ENCODE measurements at regions not wholly inside any gene's neighbourhood (a gene's known extent, or its start where the extent isn't known, plus 50 kb on each side); places are given as distances from the start of the nearest gene placed in this dataset.

DNA sequence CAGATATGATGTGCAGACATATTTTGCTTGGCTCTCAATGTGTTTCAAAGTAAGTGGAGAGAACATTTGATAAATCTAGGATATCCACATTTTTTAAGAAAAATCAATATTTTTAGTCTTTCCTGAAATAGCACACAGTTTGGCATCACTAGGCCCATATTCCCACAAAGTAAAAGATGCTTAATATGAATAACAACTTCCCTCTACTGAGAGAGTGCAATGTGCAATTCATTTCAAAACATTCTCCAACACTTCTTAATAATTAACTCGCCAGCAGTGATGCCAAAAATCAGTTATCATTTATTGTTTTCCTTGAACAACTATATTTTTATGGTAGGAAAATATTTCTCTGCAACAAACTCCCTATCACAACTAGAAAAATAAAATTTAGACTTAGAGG lies 800.2 kb upstream of the MBL2 start:
- TF ChIP-seq CTCF (IDR thresholded peaks at IDR 0.05) (no peak), POLR2A (IDR thresholded peaks at IDR 0.05) (no peak)

All from heart left ventricle (tissue), 13 donors.